ENCODE measurements at regions not wholly inside any gene's neighbourhood (a gene's known extent, or its start where the extent isn't known, plus 50 kb on each side); places are given as distances from the start of the nearest gene placed in this dataset.

- TF ChIP-seq CTCF (IDR thresholded peaks at IDR 0.05) (no peak), POLR2A (IDR thresholded peaks at IDR 0.05) (no peak)
Observed at GRCh38 chr7:54342458-54342857, 199.7 kb upstream of the VSTM2A start.

All from adrenal gland (tissue), 5 donors.